DND-41 (cell line): ENCODE measurements at regions not wholly inside any gene's neighbourhood (a gene's known extent, or its start where the extent isn't known, plus 50 kb on each side); places are given as distances from the start of the nearest gene placed in this dataset.

Source experiments
- EZH2 ChIP-seq: IDR thresholded peaks from 3 replicates; pipeline ENCODE4 v1.6.1; 2012; ENCODE audit warnings: borderline replicate concordance, low read depth, mild to moderate bottlenecking, moderate library complexity, low read length, inconsistent platforms; ENCODE audit not compliant: severe bottlenecking
- TF ChIP-seq, protein P1 (sequence below): IDR thresholded peaks from 2 replicates; pipeline ENCODE4 v1.5.1; 2012; ENCODE audit warnings: borderline replicate concordance, low read length, moderate library complexity, mild to moderate bottlenecking; ENCODE audit not compliant: poor library complexity, severe bottlenecking; ENCODE audit errors: extremely low read depth

DNA sequence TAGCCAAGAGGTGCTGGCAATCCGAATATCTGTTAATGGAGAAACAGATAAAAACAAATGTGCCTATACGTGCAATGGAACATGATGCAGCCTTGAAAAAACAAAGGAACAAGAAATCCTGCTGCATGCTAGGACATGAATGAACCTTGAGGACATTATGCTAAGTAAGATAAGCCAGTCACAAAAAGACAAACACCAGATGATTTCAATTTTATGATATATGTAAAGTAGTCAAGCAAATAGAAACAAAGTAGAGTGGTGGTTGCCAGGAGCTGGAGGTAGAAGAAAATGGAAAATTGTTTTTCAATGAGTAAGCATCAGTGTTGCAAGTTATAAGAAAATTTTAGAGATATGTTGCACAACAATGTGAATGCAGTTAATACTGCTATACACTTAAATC is 409.7 kb upstream of the CDH8 start:
- TF ChIP-seq, protein P1, sequence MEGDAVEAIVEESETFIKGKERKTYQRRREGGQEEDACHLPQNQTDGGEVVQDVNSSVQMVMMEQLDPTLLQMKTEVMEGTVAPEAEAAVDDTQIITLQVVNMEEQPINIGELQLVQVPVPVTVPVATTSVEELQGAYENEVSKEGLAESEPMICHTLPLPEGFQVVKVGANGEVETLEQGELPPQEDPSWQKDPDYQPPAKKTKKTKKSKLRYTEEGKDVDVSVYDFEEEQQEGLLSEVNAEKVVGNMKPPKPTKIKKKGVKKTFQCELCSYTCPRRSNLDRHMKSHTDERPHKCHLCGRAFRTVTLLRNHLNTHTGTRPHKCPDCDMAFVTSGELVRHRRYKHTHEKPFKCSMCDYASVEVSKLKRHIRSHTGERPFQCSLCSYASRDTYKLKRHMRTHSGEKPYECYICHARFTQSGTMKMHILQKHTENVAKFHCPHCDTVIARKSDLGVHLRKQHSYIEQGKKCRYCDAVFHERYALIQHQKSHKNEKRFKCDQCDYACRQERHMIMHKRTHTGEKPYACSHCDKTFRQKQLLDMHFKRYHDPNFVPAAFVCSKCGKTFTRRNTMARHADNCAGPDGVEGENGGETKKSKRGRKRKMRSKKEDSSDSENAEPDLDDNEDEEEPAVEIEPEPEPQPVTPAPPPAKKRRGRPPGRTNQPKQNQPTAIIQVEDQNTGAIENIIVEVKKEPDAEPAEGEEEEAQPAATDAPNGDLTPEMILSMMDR: no peak
- no peak for TF ChIP-seq EZH2
